ENCODE measurements at regions not wholly inside any gene's neighbourhood (a gene's known extent, or its start where the extent isn't known, plus 50 kb on each side); places are given as distances from the start of the nearest gene placed in this dataset.

- Histone ChIP-seq H3K36me3 (ENCODE audit: control insufficient read depth in 5 of 5, insufficient read depth in 5 of 5, low read length in 5 of 5) (no peaks in the 10 kb centered on the region), H3K27me3 (ENCODE audit: control insufficient read depth in 5 of 5, insufficient read depth in 4 of 5, low read length in 5 of 5) (peaks cover 0 to 2% (median 0%) of the 10 kb centered on the region in 5 donors), H3K27ac (ENCODE audit: low read depth, low read length) (no peak overlapping the region), H3K4me3 (ENCODE audit: low read depth in 1 of 5, low read length in 5 of 5) (no peak overlapping the region), H3K4me1 (ENCODE audit: control insufficient read depth in 5 of 5, insufficient read depth in 5 of 5, low read length in 5 of 5) (no peaks in the 10 kb centered on the region), H3K9ac (ENCODE audit: low read length in 5 of 5) (no peak overlapping the region), H3K9me3 (ENCODE audit: control insufficient read depth in 5 of 5, low read length in 5 of 5) (no peaks in the 10 kb centered on the region)
Observed at GRCh38 chr13:65830411-65831205, 1399.5 kb downstream of the PCDH9 start.

GRCh38 chr13:65829241-65830008, 1400.7 kb downstream of the PCDH9 start:
- Histone ChIP-seq H3K27ac (ENCODE audit: low read depth, low read length) (no peak overlapping the region), H3K27me3 (ENCODE audit: control insufficient read depth in 5 of 5, insufficient read depth in 4 of 5, low read length in 5 of 5) (peaks cover 0 to 2% (median 0%) of the 10 kb centered on the region in 5 donors), H3K9me3 (ENCODE audit: control insufficient read depth in 5 of 5, low read length in 5 of 5) (no peaks in the 10 kb centered on the region), H3K36me3 (ENCODE audit: control insufficient read depth in 5 of 5, insufficient read depth in 5 of 5, low read length in 5 of 5) (no peaks in the 10 kb centered on the region), H3K4me3 (ENCODE audit: low read depth in 1 of 5, low read length in 5 of 5) (no peak overlapping the region), H3K4me1 (ENCODE audit: control insufficient read depth in 5 of 5, insufficient read depth in 5 of 5, low read length in 5 of 5) (no peaks in the 10 kb centered on the region), H3K9ac (ENCODE audit: low read length in 5 of 5) (no peak overlapping the region)

DNA sequence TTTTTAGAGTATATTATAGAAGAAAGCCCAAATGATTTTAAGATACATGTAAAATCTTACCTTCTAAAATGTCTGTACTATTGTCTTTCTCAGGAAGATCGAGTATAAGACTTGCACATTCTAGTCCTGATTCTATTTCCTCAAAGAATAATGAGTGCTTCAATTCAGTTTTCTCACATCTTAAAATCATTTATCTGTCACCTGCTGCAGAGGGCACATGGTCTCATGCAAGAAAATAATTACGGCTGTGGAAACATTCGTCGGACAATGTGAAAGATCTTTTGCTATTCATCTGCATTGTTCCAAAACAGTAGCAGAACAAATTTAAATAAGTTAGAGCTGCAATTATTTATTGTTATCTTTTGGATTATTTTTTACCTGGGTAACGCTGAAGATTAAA, 1403.5 kb downstream of the PCDH9 start:
- Histone ChIP-seq H3K4me1 (ENCODE audit: control insufficient read depth in 5 of 5, insufficient read depth in 5 of 5, low read length in 5 of 5) (no peaks in the 10 kb centered on the region), H3K27ac (ENCODE audit: low read depth, low read length) (no peak overlapping the region), H3K9ac (ENCODE audit: low read length in 5 of 5) (no peak overlapping the region), H3K9me3 (ENCODE audit: control insufficient read depth in 5 of 5, low read length in 5 of 5) (no peaks in the 10 kb centered on the region), H3K27me3 (ENCODE audit: control insufficient read depth in 5 of 5, insufficient read depth in 4 of 5, low read length in 5 of 5) (peaks cover 0 to 2% (median 0%) of the 10 kb centered on the region in 5 donors), H3K36me3 (ENCODE audit: control insufficient read depth in 5 of 5, insufficient read depth in 5 of 5, low read length in 5 of 5) (no peaks in the 10 kb centered on the region), H3K4me3 (ENCODE audit: low read depth in 1 of 5, low read length in 5 of 5) (no peak overlapping the region)

DNA sequence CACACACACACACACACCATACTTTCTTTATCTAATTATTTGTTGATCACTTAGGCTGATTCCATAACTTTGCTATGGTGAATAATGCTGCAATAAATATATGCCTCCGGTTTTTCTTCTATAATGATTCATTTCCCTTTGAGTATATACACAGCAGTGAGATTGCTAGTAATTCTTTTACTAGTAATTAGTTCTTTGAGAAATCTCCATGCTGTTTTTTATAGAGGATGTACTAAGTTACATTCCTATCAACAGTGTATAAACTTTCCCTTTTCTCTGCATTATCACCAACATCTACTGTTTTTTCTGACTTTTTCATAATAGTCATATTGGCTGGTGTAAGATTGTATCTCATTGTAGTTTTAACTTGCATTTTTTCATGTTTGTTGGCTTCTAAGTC, 1405.1 kb downstream of the PCDH9 start:
- no peaks in the 10 kb centered on the region for H3K9me3 ChIP-seq (ENCODE audit: control insufficient read depth in 5 of 5, low read length in 5 of 5)
- H3K4me1 ChIP-seq (ENCODE audit: control insufficient read depth in 5 of 5, insufficient read depth in 5 of 5, low read length in 5 of 5) = no peaks in the 10 kb centered on the region
- H3K27me3 ChIP-seq (ENCODE audit: control insufficient read depth in 5 of 5, insufficient read depth in 4 of 5, low read length in 5 of 5) = peaks cover 0 to 2% (median 0%) of the 10 kb centered on the region in 5 donors
- H3K4me3 ChIP-seq (ENCODE audit: low read depth in 1 of 5, low read length in 5 of 5) = no peak overlapping the region
- no peak overlapping the region for H3K27ac ChIP-seq (ENCODE audit: low read depth, low read length)
- no peak overlapping the region for H3K9ac ChIP-seq (ENCODE audit: low read length in 5 of 5)
- H3K36me3 ChIP-seq (ENCODE audit: control insufficient read depth in 5 of 5, insufficient read depth in 5 of 5, low read length in 5 of 5) = no peaks in the 10 kb centered on the region

DNA sequence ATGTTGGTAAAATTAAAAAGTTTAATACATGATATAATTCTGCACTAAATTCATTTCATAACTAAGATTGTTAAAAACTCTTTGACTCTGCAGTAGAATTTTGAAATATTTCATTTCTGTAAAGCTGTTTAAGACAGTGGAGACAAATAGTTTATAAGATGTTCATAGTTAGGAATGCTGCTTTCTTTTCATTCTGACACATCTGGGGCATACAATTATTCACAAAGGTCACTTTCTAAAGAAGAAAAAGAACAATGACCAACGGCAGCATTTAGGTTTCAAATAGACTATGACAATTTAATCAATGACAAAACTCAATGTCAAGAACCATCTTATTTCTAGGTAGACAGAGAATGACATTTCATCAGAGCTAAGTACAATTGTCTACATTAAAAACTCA, 1422.1 kb downstream of the PCDH9 start:
- peaks cover 0 to 5% (median 0%) of the 10 kb centered on the region in 5 donors for H3K9me3 ChIP-seq (ENCODE audit: control insufficient read depth in 5 of 5, low read length in 5 of 5)
- H3K4me3 ChIP-seq (ENCODE audit: low read depth in 1 of 5, low read length in 5 of 5) = no peak overlapping the region
- H3K9ac ChIP-seq (ENCODE audit: low read length in 5 of 5) = no peak overlapping the region
- no peaks in the 10 kb centered on the region for H3K27me3 ChIP-seq (ENCODE audit: control insufficient read depth in 5 of 5, insufficient read depth in 4 of 5, low read length in 5 of 5)
- H3K36me3 ChIP-seq (ENCODE audit: control insufficient read depth in 5 of 5, insufficient read depth in 5 of 5, low read length in 5 of 5) = no peaks in the 10 kb centered on the region
- H3K4me1 ChIP-seq (ENCODE audit: control insufficient read depth in 5 of 5, insufficient read depth in 5 of 5, low read length in 5 of 5) = no peaks in the 10 kb centered on the region
- H3K27ac ChIP-seq (ENCODE audit: low read depth, low read length) = no peak overlapping the region

GRCh38 chr13:65803530-65804392, 1426.4 kb downstream of the PCDH9 start:
- no peak overlapping the region for H3K4me3 ChIP-seq (ENCODE audit: low read depth in 1 of 5, low read length in 5 of 5)
- H3K9me3 ChIP-seq (ENCODE audit: control insufficient read depth in 5 of 5, low read length in 5 of 5) = no peaks in the 10 kb centered on the region
- H3K4me1 ChIP-seq (ENCODE audit: control insufficient read depth in 5 of 5, insufficient read depth in 5 of 5, low read length in 5 of 5) = no peaks in the 10 kb centered on the region
- H3K27me3 ChIP-seq (ENCODE audit: control insufficient read depth in 5 of 5, insufficient read depth in 4 of 5, low read length in 5 of 5) = no peaks in the 10 kb centered on the region
- no peaks in the 10 kb centered on the region for H3K36me3 ChIP-seq (ENCODE audit: control insufficient read depth in 5 of 5, insufficient read depth in 5 of 5, low read length in 5 of 5)
- H3K27ac ChIP-seq (ENCODE audit: low read depth, low read length) = no peak overlapping the region
- H3K9ac ChIP-seq (ENCODE audit: low read length in 5 of 5) = no peak overlapping the region

DNA sequence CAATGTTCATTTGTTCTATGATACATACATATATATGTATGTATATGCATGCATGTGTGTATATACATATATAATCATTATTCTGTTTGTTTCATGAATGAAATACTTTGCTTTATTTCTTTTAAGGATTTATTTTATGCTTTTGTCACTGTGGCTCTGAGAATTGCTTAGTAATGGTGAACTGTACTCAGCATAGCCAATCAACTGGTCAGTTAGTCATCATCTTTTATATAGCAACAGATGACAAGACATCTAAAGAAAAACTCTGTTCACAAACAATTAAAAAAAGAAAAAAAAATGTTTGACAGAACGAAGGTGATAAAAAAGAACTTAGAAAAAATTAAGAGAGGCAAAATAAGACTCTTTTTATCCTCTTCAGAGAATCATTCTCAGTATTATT, 1440.3 kb downstream of the PCDH9 start:
- Histone ChIP-seq H3K27me3 (ENCODE audit: control insufficient read depth in 5 of 5, insufficient read depth in 4 of 5, low read length in 5 of 5) (no peaks in the 10 kb centered on the region), H3K4me3 (ENCODE audit: low read depth in 1 of 5, low read length in 5 of 5) (no peak overlapping the region), H3K9ac (ENCODE audit: low read length in 5 of 5) (no peak overlapping the region), H3K36me3 (ENCODE audit: control insufficient read depth in 5 of 5, insufficient read depth in 5 of 5, low read length in 5 of 5) (no peaks in the 10 kb centered on the region), H3K27ac (ENCODE audit: low read depth, low read length) (no peak overlapping the region), H3K9me3 (ENCODE audit: control insufficient read depth in 5 of 5, low read length in 5 of 5) (no peaks in the 10 kb centered on the region), H3K4me1 (ENCODE audit: control insufficient read depth in 5 of 5, insufficient read depth in 5 of 5, low read length in 5 of 5) (no peaks in the 10 kb centered on the region)

DNA sequence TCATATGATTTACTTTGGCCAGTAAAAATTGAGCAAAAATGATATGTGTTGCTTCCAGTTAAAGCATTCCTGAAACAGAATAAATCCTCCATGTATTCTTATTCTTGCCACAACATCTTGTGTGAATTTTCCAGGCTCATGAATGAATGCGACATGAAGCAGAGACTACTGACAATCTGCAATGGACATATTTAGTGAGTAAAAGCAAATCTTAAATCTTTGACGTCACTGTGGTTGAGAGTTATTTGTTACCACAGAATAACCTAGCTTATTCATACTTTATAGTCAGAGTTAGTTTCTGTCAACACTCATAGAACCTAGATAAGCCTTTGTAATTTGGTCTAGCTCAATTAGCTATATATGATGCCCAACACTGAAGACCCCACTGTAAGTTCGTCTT, 1443.1 kb downstream of the PCDH9 start:
- Histone ChIP-seq H3K9me3 (ENCODE audit: control insufficient read depth in 5 of 5, low read length in 5 of 5) (no peaks in the 10 kb centered on the region), H3K27me3 (ENCODE audit: control insufficient read depth in 5 of 5, insufficient read depth in 4 of 5, low read length in 5 of 5) (no peaks in the 10 kb centered on the region), H3K4me3 (ENCODE audit: low read depth in 1 of 5, low read length in 5 of 5) (no peak overlapping the region), H3K4me1 (ENCODE audit: control insufficient read depth in 5 of 5, insufficient read depth in 5 of 5, low read length in 5 of 5) (no peaks in the 10 kb centered on the region), H3K36me3 (ENCODE audit: control insufficient read depth in 5 of 5, insufficient read depth in 5 of 5, low read length in 5 of 5) (no peaks in the 10 kb centered on the region), H3K9ac (ENCODE audit: low read length in 5 of 5) (no peak overlapping the region), H3K27ac (ENCODE audit: low read depth, low read length) (no peak overlapping the region)

- H3K27me3 ChIP-seq (ENCODE audit: control insufficient read depth in 5 of 5, insufficient read depth in 4 of 5, low read length in 5 of 5) = no peaks in the 10 kb centered on the region
- H3K9ac ChIP-seq (ENCODE audit: low read length in 5 of 5) = no peak overlapping the region
- H3K4me1 ChIP-seq (ENCODE audit: control insufficient read depth in 5 of 5, insufficient read depth in 5 of 5, low read length in 5 of 5) = no peaks in the 10 kb centered on the region
- no peak overlapping the region for H3K4me3 ChIP-seq (ENCODE audit: low read depth in 1 of 5, low read length in 5 of 5)
- H3K36me3 ChIP-seq (ENCODE audit: control insufficient read depth in 5 of 5, insufficient read depth in 5 of 5, low read length in 5 of 5) = no peaks in the 10 kb centered on the region
- no peaks in the 10 kb centered on the region for H3K9me3 ChIP-seq (ENCODE audit: control insufficient read depth in 5 of 5, low read length in 5 of 5)
- no peak overlapping the region for H3K27ac ChIP-seq (ENCODE audit: low read depth, low read length)
Observed at GRCh38 chr13:65784088-65784816, 1445.9 kb downstream of the PCDH9 start.
